HG02798 (cell line): ENCODE measurements at regions not wholly inside any gene's neighbourhood (a gene's known extent, or its start where the extent isn't known, plus 50 kb on each side); places are given as distances from the start of the nearest gene placed in this dataset.
A peak's percentile ranks its signal among the peaks of the same experiment; 100 is the strongest.

Source experiments
- ATAC-seq: cut with Tn5 transposase; IDR thresholded peaks from one replicate; pipeline ENCODE4 v1.9.1; 2021; ENCODE audit warnings: mild to moderate bottlenecking; ENCODE audit not compliant: unreplicated experiment, poor library complexity

DNA sequence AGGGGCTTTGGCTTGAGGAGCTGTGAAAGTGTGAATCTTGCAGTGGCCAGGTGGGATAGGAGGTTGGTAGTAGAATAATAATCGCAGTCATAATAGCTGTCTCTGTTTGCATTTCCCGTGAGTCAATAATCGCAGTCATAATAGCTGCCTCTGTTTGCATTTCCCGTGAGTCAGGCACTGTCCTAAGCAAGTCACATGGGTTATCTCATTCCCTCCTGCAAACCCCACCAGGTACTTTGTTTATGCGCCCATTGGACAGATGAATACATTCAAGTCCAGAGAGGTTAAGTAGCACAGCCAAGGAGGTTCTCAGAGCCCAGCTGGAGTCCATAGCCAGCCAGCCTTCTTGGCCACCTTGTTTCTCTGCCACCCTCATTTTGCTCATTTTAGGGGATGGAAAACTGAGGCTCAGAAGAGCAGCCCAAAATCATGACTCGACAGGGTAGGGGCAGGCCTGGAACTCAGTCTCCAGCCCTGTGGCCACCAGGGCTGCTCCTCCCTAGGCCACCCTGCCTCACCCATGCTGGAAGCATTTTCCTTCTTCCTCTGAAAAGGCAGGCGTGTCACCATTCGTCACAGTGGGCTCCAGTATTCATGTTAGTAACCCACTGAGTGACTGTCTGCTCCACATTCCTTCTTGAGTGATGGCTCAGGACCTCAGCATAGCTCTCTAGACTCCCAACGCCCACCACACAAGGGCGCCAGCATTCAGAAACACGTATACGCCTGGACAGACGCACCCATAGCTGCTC, 206.2 kb downstream of the URI1 start:
- no peak for ATAC-seq

DNA sequence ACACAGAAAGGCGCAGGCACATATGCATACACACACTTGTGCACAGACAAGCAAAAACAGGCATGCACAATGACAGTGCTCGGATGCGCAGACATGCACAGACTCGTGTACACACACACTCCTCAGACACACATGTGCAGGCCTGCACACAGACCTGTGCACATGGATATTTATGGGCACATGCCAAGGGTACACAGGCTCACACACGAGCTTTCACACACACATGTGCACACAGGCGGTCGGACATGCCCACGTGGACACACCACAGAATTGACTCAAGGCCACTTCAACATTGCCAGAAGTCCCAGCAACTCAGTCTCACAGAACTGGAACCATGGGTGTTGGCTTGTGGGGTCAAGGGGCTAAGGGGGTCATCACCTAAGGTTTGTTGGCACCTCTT, 206.8 kb downstream of the URI1 start:
- ATAC-seq = no peak

DNA sequence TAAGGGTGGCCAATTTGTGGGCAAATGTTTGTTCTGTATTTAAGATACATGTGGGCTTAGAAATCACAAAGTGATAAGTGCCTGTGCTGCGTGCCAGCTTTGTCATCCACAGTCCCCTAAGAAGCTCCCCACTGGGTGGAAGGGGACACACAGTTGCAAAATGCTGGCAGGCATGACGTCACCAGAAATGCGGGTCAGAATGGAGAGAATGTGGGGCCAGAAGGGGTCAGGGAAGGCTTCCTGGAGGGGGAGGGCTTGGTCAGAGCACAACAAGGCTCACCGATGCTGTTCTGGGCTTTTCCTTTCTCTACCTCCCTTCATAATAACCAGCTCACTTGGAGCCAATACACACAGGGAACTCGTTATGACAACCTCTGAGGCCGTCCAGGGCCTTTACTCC, 207.3 kb downstream of the URI1 start:
- ATAC-seq = no peak

DNA sequence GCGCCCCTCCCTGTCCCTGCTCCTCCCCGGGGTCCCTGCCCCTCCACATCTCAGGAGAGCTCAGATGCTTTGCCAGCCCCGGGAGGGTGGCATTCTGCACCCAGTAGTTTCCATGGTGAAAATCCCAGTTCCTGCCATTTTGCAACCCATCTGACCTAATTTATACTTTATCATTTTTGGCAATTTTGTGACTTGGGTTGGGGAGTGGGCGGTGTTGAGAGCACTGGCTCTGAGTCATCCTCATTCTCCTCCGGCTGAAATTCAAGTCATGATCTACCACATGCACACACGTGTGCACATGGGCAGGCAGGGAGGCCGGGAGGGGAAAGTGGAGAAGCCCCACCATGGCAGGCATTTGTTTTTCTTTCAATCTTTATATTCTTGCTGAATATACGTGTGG, 208.6 kb downstream of the URI1 start:
- ATAC-seq = no peak

DNA sequence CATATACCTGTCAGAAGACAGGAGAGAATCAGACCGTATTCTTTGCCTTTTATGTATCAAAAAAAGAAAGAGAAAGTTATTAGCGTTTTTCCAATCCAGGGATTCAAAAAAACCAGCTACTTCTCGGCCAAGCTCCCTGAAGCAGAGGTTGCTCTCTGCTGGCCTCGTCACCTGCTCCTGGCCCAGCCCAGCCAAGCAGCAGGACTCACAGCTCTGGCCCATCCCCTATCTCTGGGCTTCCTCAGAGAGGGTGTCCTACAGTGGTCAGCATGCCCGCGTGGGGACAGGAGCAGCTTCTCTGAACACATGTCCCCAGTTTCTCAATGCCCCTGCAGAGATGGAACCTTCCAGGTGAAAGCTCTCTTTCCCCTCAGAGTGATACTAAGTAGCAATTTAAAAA, 209.0 kb downstream of the URI1 start:
- no peak for ATAC-seq

DNA sequence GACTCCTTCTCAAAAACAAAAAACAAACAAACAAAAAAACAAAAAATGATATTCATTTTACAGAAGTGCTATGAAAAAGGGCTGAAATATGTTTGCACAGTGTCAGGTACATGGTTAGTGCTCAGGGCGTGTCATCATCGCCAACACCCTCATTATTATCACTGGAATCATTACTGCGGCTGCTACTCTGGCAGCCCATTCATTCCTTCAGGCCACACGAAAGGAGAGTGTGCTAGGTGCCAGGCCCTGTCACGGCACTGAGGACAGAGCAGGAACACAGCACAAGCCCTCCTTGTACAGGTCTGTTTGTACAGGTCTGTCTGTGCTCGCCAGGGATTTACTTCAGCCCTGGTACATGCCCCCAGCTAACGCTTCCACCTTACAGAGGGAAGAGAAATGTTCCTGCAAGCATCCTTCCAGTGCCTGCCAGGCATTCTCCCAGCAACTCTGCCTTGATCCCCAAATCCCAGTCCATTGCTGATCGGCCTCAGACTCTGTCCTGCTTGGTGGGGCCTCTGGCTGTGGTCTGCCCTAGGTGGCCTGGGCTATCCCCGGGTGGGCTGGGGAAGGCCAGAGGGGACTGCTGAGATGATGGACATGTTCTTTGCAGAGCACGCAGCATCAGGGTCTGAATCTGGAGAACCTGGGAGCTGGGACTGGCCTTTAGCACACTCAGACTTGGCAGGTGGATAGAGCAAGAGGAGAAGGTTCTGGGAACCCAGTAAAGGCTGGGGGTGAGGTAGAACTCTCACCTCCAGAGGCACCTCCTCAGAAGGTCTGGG, 210.7 kb downstream of the URI1 start:
- ATAC-seq = no peak

DNA sequence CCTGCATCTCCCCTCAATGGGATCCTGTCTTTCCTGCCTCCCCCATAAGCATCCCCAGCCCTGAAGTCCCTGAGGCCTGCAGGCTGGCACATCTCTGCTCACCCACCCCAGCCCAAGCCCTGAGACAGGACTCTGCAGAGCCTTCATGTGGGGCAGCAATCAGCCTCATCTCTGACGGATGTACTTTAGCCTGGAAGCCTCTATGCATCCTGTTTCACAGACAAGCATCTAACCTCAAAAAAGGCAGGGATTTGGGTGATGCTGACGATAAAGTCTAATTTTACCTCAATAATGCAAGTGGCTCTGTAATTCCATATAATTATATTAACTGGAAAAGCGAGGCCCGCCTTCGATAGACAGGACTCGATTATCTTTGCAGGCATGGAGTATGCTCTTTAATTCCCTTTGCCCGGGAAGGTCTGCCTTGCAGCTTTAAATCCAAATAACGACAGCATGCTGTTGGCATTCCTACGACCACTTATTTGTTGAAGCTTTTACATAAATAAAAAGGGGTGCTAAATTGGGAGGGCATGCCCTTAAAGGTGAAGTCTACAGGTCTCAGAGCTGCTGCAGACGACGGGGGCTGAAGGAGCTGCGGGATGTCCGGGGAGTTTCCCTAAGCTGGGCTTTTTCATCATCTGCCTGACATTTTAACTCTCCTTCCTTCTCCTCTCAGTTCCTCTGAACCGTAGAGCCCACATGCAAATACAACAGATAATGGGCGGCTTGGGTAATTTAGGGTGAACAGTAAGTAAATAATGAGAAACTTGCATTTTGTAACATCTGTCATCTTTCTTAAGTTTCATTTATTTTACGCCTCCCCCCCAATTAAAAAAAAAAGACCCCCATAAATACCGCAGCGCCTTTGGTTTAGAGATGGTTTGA, 211.5 kb downstream of the URI1 start:
- ATAC-seq = peak; percentile 89

DNA sequence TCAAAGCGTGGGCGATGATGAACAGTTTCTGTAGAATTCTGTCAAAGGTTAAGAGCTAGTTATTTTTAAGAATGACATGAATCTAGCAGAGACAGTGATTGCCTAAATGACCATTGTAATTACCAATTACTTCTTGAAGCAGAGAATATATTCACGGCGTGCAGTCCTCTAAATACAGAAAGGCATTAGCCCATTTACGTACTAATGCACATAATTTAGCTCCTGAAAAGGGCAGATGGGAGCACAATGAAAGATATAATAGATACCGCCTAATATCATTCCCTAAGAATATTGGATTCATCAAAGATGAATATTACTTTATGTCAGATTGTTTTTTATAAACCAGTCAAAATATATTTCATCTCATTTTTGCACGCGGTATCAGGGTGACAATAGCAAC, 212.4 kb downstream of the URI1 start:
- no peak for ATAC-seq

DNA sequence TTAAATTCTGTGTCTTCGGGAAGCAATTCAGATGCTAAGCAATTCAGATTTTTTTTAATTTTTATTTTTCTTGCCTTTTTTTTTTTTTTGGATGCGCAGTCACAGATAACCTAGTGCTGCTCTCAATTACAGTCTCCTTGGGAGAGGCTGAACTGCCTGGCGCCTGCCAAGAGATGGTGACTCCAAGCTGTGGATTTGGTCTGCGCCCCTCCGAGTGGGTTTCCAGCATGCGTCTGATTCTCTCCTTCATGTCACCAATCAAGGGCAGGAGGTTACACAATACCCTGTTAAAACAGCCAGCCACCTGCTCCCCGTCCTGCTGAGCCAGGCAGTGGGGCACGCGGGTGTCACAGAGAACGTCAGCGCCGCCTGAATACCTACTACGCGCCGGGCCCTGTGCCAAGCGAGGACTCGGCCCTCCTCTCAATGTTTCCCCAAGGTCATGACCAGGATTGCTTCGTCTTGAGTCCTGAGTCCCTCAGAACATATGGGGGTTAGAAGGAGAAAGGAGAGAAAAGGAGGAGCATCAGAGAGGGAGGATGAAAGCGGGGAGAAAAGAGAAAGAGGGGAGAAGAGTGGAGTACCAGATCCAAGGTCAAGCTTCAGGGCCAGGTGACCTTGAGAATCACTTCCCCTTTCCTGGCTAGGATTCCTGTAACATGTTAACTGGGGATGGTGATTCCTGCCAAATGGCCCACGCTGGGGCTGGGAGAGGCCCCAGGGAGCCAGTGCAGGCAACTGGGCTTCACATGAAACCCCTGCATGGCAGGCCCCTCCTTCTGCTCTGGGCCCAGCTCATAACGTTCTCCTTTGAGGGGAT, 213.6 kb downstream of the URI1 start:
- no peak for ATAC-seq

DNA sequence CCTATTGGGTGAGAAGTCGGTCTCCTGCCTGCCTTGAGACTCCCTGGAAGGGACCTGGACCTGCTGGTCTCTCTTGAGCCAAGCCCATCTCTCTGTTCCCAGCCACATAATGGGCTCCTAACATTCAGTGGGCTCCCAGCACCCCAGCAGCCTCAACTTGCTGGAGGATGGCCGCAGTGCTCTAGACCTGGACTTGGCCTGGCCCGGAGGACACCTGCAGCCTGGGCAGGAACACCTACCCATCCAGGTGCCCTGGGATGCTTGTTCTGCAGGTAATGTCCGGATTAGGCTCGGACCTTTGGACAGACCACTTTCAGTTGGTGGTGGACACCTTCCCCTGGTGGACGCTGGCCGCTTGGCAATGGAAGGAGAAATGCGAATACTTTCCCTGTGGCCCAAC, 214.6 kb downstream of the URI1 start:
- ATAC-seq = no peak

DNA sequence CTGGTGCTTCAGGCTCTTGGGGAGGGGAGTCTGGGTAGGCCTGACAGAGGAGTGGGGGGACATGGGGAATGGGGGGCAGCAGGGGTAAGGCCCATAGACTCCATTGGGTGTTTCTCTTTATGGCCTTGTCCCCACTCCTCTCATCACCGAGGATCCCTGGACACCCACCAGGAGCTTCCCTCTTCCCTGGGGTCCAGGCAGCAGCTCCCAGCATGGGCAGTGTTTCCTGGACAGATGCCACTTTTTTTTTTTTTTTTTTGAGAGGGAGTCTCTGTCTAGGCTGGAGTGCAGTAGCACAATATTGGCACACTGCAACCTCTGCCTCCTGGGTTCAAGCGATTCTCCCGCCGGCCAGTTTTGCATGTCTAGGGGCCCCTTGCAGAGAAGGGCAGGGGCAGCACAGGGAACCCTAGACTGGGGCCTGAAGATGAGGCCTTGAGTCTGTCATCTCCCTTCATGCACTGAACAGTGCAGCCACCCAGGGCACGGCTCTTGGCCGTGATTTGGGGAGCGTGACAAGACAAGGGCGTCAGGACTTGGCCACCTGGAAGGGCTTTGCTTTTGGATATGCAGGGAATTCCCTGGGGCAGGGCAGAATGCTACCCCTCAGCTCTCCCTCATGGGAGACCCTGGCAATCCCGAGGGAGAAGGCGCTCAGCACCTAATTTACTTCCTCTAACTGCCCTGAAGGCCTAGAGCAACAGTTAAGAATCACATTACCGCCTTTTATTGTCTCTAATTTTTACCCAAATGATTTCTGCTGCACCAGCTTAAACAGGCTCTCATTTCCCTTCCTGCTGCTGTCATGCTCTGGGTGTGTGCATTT, 213.9 kb upstream of the ZNF536 start:
- no peak for ATAC-seq

DNA sequence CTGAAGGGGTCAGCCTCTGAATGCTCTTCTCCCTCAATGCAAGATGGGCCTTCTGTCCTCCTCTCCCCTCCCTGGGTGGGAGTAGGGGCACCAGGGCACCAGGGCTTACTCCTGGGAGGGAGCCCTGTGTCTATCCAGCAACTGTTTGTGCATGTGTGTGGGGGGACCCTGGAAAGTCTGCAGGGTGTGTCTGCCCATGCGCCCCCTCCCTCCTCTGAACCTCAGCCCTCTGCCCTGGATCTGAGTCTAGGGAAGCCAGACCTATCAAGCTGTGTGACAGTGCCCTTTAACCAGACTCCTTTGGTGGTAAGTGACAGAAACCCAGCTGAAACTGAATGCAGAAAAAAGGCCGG, 213.3 kb upstream of the ZNF536 start:
- no peak for ATAC-seq

DNA sequence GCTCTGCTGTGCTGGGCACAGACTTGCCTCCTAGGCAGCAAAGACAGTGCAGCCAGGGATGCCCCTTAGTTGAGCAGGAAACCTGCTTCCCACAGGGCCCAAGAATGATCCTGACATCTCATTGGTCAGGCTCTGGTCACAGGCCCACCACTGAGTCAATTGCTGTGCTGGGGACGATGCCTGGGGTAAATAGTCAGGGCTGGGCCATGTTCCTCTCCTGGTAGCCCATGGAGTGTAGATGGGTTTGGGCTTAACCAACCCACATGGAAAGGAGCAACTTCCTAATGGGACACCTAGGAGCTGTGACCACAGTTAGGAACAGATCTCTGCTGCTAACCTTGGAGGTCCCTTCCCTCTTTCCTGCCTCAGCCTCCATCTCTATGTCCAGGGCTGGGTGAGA, 212.5 kb upstream of the ZNF536 start:
- ATAC-seq = no peak

DNA sequence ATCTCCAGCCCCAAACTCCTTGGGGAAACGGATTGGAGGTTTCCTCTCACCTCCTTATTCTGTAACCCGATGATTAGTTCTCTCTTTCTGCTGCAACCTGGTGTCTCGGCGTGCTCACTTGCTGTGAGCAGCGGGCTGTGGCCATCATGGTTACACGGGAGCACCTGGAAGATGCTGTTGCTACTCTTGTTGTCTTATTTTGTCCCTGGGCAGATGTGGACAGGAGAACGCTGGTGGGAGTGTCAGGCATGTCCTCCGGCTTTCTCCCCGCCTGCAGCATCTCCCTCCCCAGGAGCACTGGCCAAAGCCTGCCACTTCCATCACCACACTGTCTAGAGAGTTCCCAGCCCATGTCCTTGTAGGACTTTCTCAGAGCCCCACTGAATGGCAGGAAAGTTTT, 211.8 kb upstream of the ZNF536 start:
- no peak for ATAC-seq

DNA sequence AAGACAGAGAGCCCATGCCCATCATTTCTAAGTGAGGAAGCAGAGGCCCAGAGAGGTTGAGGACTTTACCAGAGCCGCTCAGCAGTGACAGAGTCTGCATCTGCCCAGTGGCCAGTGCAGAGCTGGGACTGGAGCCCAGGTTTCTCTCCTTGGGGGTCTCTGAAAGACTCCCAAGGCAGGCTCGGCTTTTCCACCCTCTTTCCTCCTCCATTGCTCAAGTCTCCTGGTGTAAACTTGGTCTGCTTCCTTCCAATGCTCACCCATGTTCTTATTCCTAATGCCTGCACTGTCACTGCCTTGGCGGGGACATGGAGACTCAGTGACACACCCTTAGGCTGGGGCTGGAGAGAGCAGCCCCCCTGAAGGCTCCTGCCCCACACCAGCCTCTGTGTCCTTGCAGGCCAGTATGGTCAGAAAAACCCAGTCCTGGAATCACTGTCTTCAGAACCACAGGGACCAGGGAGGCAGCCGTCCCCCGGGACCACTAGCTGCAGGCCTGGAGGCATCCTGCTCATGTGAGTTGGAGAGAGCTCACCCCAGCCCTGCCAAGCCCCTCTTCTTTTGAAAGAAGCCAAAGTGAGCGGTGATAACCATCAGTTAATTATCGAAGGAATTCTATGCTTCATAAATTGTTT, 211.0 kb upstream of the ZNF536 start:
- no peak for ATAC-seq

DNA sequence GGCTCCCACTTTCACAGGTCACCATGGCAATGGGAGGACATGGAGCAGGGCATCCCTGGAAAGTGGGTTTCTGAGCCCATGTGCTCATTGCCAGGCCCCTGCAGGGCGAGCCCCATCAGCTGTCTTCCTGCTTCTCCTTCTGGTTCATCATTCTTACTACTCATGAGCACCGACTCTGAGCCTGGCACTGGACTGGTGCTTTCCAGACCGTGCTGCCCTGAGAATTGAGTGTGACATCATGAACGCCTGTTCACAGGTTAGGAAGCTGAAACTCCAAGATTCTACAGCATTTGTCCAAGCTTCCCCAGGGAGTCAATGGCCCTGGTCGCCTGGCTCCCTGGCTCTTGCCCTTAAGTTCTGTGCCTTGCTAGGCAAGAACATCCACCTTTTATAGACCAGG, 210.4 kb upstream of the ZNF536 start:
- no peak for ATAC-seq

DNA sequence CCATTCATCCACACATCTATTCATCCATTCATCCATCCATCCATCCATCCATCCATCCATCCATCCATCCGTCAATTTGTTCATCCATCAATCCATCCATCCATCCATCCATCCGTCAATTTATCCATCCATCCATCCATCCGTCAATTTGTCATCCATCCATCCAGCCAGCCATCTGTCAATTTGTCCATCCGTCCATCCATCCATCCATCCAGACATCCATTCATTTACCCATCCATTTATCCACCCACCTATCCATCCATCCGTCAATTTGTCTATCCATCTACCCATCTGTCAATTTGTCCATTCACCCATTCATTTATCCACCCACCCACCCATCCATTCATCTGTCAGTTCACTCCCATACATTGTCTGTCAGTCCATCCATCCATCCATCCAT, 209.5 kb upstream of the ZNF536 start:
- ATAC-seq = no peak

DNA sequence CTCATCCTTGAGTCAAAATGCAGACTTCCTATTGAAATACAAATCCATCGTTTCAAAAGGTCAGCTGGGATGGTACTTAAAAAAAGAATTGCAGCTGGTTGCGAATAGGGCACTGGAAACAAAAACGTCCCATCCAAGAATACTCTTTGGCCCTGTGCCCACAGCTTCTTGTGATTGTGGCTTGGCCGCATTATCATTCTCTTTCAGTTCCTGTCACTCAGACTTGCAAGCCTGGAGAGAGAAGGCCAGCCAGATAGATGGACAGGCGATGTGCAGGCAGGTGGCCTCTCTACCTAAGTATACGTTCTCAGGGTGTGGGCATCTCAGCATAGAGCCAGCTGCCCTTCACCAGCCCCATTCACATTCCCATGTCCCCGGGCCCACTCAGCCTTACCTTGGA, 208.5 kb upstream of the ZNF536 start:
- ATAC-seq = no peak

DNA sequence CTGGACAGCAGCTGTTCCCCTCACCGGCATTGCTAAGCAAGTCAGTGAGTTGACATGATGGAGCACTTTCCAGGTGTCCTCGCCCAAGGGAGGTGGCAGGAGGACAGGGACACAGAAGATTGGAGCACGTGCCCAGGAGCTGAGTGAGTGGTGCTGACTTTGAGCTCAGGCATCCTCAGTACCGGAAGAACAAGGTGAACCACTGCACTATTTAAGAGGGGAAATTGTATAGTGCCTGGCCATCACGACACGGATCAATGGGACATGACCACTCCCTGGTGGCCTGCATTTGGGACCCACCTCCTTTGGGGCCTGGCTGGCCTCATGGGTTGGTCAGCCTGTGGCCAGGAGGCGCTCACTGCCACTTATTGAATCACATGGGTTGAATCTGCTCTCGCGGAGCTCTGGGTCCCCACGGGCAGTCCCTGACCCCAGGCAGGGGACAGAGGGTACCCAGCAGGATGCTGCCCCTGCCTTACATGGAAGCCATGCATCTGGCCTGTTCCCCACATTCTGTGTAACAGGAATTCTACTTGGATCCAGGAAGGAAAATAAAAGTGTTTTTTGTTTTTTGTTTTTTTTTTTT, 206.9 kb upstream of the ZNF536 start:
- no peak for ATAC-seq
